HG02938 (cell line): ENCODE measurements at regions not wholly inside any gene's neighbourhood (a gene's known extent, or its start where the extent isn't known, plus 50 kb on each side); places are given as distances from the start of the nearest gene placed in this dataset.

ENCODE experiments used
- ATAC-seq: cut with Tn5 transposase; IDR thresholded peaks from one replicate; pipeline ENCODE4 v1.9.1; 2021; ENCODE audit warnings: mild to moderate bottlenecking, moderate library complexity; ENCODE audit not compliant: unreplicated experiment

- ATAC-seq: no peak
Measured at GRCh38 chr2:221715523-221716247, 143.6 kb upstream of the EPHA4 start.

- no peak for ATAC-seq
Measured at GRCh38 chr2:221710744-221711143, 138.6 kb upstream of the EPHA4 start.

- ATAC-seq: no peak
Measured at GRCh38 chr2:221708902-221709301, 136.8 kb upstream of the EPHA4 start.

- ATAC-seq: no peak
Measured at GRCh38 chr2:221705185-221705877, 133.2 kb upstream of the EPHA4 start.

GRCh38 chr2:221704442-221704841 is 132.3 kb upstream of the EPHA4 start:
- no peak for ATAC-seq

- ATAC-seq: no peak
Measured at GRCh38 chr2:221693365-221693764, 121.3 kb upstream of the EPHA4 start.

- no peak for ATAC-seq
Measured at GRCh38 chr2:221691571-221691970, 119.5 kb upstream of the EPHA4 start.

GRCh38 chr2:221689140-221689539 is 117.0 kb upstream of the EPHA4 start:
- no peak for ATAC-seq

GRCh38 chr2:221680548-221680947 is 108.4 kb upstream of the EPHA4 start:
- no peak for ATAC-seq

- no peak for ATAC-seq
Measured at GRCh38 chr2:221677688-221678087, 105.6 kb upstream of the EPHA4 start.

GRCh38 chr2:221676566-221677172 is 104.6 kb upstream of the EPHA4 start:
- no peak for ATAC-seq

GRCh38 chr2:221675201-221675908 is 103.3 kb upstream of the EPHA4 start:
- ATAC-seq: no peak

- no peak for ATAC-seq
Measured at GRCh38 chr2:221674446-221674845, 102.3 kb upstream of the EPHA4 start.

GRCh38 chr2:221673248-221673647 is 101.1 kb upstream of the EPHA4 start:
- ATAC-seq: no peak

- no peak for ATAC-seq
Measured at GRCh38 chr2:221671515-221671914, 99.4 kb upstream of the EPHA4 start.

- no peak for ATAC-seq
Measured at GRCh38 chr2:221662689-221663391, 90.7 kb upstream of the EPHA4 start.

- no peak for ATAC-seq
Measured at GRCh38 chr2:221657806-221658205, 85.7 kb upstream of the EPHA4 start.

GRCh38 chr2:221655300-221655699 is 83.2 kb upstream of the EPHA4 start:
- no peak for ATAC-seq

- no peak for ATAC-seq
Measured at GRCh38 chr2:221653182-221653581, 81.1 kb upstream of the EPHA4 start.

- ATAC-seq: no peak
Measured at GRCh38 chr2:221649051-221649775, 77.1 kb upstream of the EPHA4 start.
